Breast epithelium (tissue), 3 donors: ENCODE measurements at regions not wholly inside any gene's neighbourhood (a gene's known extent, or its start where the extent isn't known, plus 50 kb on each side); places are given as distances from the start of the nearest gene placed in this dataset.

Experiments used
- POLR2A ChIP-seq: fragments of 450-650 bp; IDR thresholded peaks from one replicate; pipeline ENCODE4 v1.6.1; 2016; ENCODE audit warnings: antibody characterized with exemption, mild to moderate bottlenecking, moderate library complexity
- POLR2AphosphoS5 ChIP-seq, 3 donors: sonication (generic); formaldehyde crosslinking; IDR thresholded peaks; one replicate each; pipeline ENCODE4 v1.6.1; 2017; ENCODE audit warnings: antibody characterized with exemption in 3 of 3
- TF ChIP-seq, protein P1 (sequence below), 3 donors: fragments of 450-650 bp; IDR thresholded peaks; one replicate each; pipeline ENCODE4 v1.5.1; 2016 to 2017; ENCODE audit warnings: antibody characterized with exemption in 3 of 3, mild to moderate bottlenecking in 3 of 3, moderate library complexity in 3 of 3

DNA sequence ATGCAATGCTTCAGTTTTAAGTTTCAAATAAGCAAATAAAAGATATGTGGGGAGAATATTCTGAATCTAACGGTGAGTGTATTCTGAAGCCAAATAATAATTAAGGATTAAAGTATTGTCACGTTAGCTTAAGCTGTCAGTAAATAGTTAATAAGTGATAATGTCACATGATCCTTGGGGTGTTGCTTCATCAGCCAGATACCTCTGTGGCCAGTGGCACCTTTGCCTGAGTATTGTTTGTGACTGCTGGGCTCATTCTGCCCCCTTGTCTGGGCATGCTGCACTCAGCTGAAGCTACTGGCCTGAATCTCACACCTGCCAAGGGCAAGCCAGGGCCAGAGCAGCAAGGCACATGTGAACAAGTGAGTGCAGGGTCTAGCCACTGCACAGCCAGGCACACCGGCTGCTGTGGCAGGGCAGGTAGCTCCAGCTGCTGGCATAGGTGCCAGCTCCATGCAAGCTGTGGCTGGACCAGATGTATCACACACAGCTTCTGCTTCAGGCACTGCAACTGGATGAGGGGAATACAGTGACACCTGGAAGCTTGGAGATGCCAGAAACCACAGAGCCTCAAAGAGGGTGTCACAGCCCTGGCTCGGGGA is 739.7 kb downstream of the SLC6A15 start:
- TF ChIP-seq POLR2A (no peak), POLR2AphosphoS5 (IDR thresholded peaks at IDR 0.05) (no peak)
- TF ChIP-seq, protein P1, sequence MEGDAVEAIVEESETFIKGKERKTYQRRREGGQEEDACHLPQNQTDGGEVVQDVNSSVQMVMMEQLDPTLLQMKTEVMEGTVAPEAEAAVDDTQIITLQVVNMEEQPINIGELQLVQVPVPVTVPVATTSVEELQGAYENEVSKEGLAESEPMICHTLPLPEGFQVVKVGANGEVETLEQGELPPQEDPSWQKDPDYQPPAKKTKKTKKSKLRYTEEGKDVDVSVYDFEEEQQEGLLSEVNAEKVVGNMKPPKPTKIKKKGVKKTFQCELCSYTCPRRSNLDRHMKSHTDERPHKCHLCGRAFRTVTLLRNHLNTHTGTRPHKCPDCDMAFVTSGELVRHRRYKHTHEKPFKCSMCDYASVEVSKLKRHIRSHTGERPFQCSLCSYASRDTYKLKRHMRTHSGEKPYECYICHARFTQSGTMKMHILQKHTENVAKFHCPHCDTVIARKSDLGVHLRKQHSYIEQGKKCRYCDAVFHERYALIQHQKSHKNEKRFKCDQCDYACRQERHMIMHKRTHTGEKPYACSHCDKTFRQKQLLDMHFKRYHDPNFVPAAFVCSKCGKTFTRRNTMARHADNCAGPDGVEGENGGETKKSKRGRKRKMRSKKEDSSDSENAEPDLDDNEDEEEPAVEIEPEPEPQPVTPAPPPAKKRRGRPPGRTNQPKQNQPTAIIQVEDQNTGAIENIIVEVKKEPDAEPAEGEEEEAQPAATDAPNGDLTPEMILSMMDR (IDR thresholded peaks at IDR 0.05) = no peak
